RPMI8226 (cell line): ENCODE measurements at regions not wholly inside any gene's neighbourhood (a gene's known extent, or its start where the extent isn't known, plus 50 kb on each side); places are given as distances from the start of the nearest gene placed in this dataset.
A peak's percentile ranks its signal among the peaks of the same experiment; 100 is the strongest.
"Not testable (repeated sequence)": the region's sequence is repeated elsewhere in the genome, so short reads cannot be mapped to it uniquely, and the experiment has no call there.

ENCODE experiments used
- DNase-seq: peaks from one replicate; pipeline ENCODE4 v3.0.0-alpha.2; 2015

GRCh38 chr1:88608139-88608943, 75.7 kb upstream of the PKN2 start:
- DNase-seq: peak; percentile 20

- DNase-seq: no peak
These were observed 75.0 kb upstream of the PKN2 start for GRCh38 chr1:88609051-88609450.

GRCh38 chr1:88610687-88611086, 73.4 kb upstream of the PKN2 start:
- no peak for DNase-seq

- no peak for DNase-seq
These were observed 71.8 kb upstream of the PKN2 start for GRCh38 chr1:88612292-88612691.

- no peak for DNase-seq
These were observed 71.3 kb upstream of the PKN2 start for GRCh38 chr1:88612773-88613172.

- DNase-seq: no peak
These were observed 65.7 kb upstream of the PKN2 start for GRCh38 chr1:88618331-88618730.

GRCh38 chr1:88623101-88623500, 61.0 kb upstream of the PKN2 start:
- DNase-seq: not testable (repeated sequence)
